Fibroblast of lung (primary cell): ENCODE measurements at regions not wholly inside any gene's neighbourhood (a gene's known extent, or its start where the extent isn't known, plus 50 kb on each side); places are given as distances from the start of the nearest gene placed in this dataset.
A peak's percentile ranks its signal among the peaks of the same experiment; 100 is the strongest.

ENCODE experiments used
- DNase-seq, 2 donors: peaks; one replicate each; pipeline versions ENCODE4 v3.0.0 to v3.0.0-alpha.2; 2010; ENCODE audit warnings: low read depth in 2 of 2
- H2AFZ ChIP-seq: 2 replicates; pipeline ENCODE4 v1.5.1; 2012; ENCODE audit warnings: low read length, control low read depth, inconsistent platforms
- H3K27ac ChIP-seq: 2 replicates; pipeline ENCODE4 v1.5.1; 2011; ENCODE audit warnings: low read length, control low read depth; ENCODE audit not compliant: insufficient read depth
- H3K27me3 ChIP-seq: 2 replicates; pipeline ENCODE4 v1.5.1; 2011; ENCODE audit warnings: mild to moderate bottlenecking, low read length; ENCODE audit not compliant: control insufficient read depth, insufficient read depth
- H3K36me3 ChIP-seq: 2 replicates; pipeline ENCODE4 v1.5.1; 2011; ENCODE audit warnings: low read length; ENCODE audit not compliant: control insufficient read depth, insufficient read depth
- H3K4me1 ChIP-seq: 2 replicates; pipeline ENCODE4 v1.5.1; 2011; ENCODE audit warnings: low read length; ENCODE audit not compliant: control insufficient read depth, insufficient read depth; ENCODE audit errors: extremely low read depth
- H3K4me2 ChIP-seq: 2 replicates; pipeline ENCODE4 v1.5.1; 2011; ENCODE audit warnings: low read length, control low read depth; ENCODE audit not compliant: insufficient read depth; ENCODE audit errors: extremely low read depth
- H3K4me3 ChIP-seq, 4 experiments: fragments of 200-600 bp in 1 of 4; sonication (generic) in 1 of 4; replicated peaks in 1 of 4; 2 replicates each; pipeline ENCODE4 v1.5.1; 2011 to 2016; ENCODE audit warnings: low read length in 4 of 4, low read depth in 3 of 4, mild to moderate bottlenecking in 3 of 4, control low read depth in 2 of 4, inconsistent platforms in 1 of 4, mixed read lengths in 1 of 4; ENCODE audit not compliant: insufficient read depth in 1 of 4; ENCODE audit errors: control extremely low read depth in 1 of 4
- H3K79me2 ChIP-seq: 2 replicates; pipeline ENCODE4 v1.5.1; 2012; ENCODE audit warnings: mild to moderate bottlenecking, low read length, inconsistent platforms; ENCODE audit not compliant: control insufficient read depth, insufficient read depth
- H3K9ac ChIP-seq: 2 replicates; pipeline ENCODE4 v1.5.1; 2011; ENCODE audit warnings: mild to moderate bottlenecking, low read length, control low read depth; ENCODE audit not compliant: insufficient read depth
- H3K9me3 ChIP-seq: 2 replicates; pipeline ENCODE4 v1.5.1; 2012; ENCODE audit warnings: low read depth, low read length; ENCODE audit not compliant: control insufficient read depth, insufficient read depth
- H4K20me1 ChIP-seq: 2 replicates; pipeline ENCODE4 v1.5.1; 2011; ENCODE audit warnings: low read length; ENCODE audit not compliant: control insufficient read depth, insufficient read depth; ENCODE audit errors: extremely low read depth
- CTCF ChIP-seq, 2 donors: IDR thresholded peaks in 1 of 2; conservative IDR thresholded peaks in 1 of 2; 1 replicate in 1 of 2; 2 replicates in 1 of 2; pipeline ENCODE4 v1.5.1; 2011 to 2012; ENCODE audit warnings: low read length in 2 of 2, control low read depth in 1 of 2, inconsistent platforms in 1 of 2, low read depth in 1 of 2, mild to moderate bottlenecking in 1 of 2
- EZH2 ChIP-seq: IDR thresholded peaks from 2 replicates; pipeline ENCODE4 v1.5.1; 2012; ENCODE audit warnings: low read length, control low read depth, mild to moderate bottlenecking; ENCODE audit errors: missing control alignments

DNA sequence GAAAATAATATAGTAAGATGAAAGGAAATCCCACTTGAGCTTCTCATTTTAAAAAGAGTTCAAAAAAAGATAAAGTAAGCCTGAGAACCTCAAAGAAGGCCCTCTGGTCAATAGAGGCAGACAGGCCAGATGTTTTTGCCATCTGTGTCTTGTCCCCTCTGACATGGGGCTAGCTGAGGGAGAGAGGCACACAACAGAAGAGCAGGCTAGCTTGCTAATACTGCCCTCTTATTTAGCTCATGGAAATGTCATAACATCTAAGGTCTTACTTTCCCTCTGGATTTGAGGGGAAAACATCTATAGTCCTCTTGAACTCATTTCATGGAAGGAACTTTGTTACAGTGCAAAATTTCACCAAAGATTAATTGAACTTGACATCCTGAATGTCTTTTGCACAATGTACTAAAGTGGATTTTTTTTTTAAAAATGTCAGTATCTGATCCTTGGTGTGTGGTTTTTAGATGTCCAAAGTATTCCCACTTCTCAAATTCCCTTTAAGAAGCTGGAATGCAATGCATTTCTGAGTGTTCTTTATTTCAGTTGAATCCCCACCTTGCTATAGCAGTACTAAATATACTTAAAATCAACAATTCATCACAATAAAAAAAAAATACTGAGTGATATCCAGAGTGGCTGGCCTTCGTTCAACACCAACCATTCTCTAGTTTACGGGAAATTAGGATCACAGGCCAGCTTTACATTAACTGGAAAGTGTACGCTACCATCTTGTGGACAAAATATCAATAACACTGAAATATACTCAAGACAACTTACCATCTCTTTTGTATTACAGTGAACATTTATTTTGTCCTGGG is 176.7 kb downstream of the PAH start:
- Histone ChIP-seq H4K20me1 (no peaks in the 10 kb centered on the region), H3K9ac (no peak overlapping the region), H3K27me3 (no peaks in the 10 kb centered on the region), H2AFZ (no peak overlapping the region), H3K9me3 (no peaks in the 10 kb centered on the region), H3K4me3 (no peak overlapping the region), H3K4me1 (no peaks in the 10 kb centered on the region), H3K4me2 (no peak overlapping the region), H3K79me2 (no peaks in the 10 kb centered on the region), H3K27ac (no peak overlapping the region), H3K36me3 (no peaks in the 10 kb centered on the region)
- DNase-seq, result peak; percentile 27 to 38
- TF ChIP-seq CTCF (conservative IDR thresholded peaks at IDR 0.05 in 1 of 2, IDR thresholded peaks at IDR 0.05 in 1 of 2; ENCODE audit: low read depth in 1 of 2, low read length in 2 of 2) (no peak), EZH2 (no peak)

DNA sequence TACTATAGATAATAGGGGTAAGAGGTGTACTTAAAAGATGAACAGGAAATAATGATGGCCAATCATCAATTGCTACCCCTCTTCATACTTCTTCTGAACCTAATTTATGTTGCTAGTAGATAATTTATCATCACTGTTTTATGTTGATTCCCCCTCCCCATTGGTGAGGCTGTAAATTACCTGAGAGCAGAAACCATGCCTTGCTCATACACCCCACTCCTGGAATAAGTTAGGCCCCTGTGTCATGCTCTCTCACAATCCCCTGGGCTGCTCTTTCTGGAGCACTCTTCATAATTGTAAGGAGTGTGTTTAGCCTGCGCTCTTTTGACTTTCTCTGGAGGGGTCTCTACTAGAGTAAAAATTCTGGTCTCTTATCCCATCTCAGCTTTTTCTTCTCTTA is 180.7 kb downstream of the PAH start:
- DNase-seq, result no peak
- H2AFZ ChIP-seq, result no peak overlapping the region
- no peaks in the 10 kb centered on the region for H3K36me3 ChIP-seq

DNA sequence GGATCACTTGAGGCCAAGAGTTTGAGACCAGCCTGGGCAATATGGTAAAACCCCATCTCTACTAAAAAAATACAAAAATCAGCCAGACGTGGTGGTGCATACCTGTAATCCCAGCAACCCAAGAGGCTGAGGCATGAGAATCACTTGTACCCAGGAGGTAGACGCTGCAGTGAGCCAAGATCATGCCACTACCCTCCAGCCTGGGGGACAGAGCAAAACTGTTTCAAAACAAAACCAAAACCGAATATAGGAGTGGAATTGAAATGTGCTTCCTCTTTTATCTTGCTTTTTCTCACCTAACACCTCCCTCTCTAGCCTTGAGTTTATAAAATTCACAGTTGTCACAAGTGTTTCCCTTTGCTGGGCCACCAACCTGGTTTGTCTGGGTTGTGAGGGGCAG is 181.9 kb downstream of the PAH start:
- Histone ChIP-seq H3K9ac (no peak overlapping the region), H3K4me2 (no peak overlapping the region), H3K4me3 (no peak overlapping the region), H4K20me1 (no peaks in the 10 kb centered on the region), H3K9me3 (no peaks in the 10 kb centered on the region), H3K79me2 (no peaks in the 10 kb centered on the region), H3K27ac (no peak overlapping the region), H3K4me1 (no peaks in the 10 kb centered on the region), H2AFZ (no peak overlapping the region), H3K36me3 (no peaks in the 10 kb centered on the region), H3K27me3 (no peaks in the 10 kb centered on the region)
- no peak for TF ChIP-seq CTCF (conservative IDR thresholded peaks at IDR 0.05 in 1 of 2, IDR thresholded peaks at IDR 0.05 in 1 of 2; ENCODE audit: low read depth in 1 of 2, low read length in 2 of 2)
- TF ChIP-seq EZH2, result no peak
- no peak for DNase-seq

More for the DNA sequence above, 180.7 kb downstream of the PAH start:
- no peaks in the 10 kb centered on the region for H3K79me2 ChIP-seq
- H3K4me2 ChIP-seq, result no peak overlapping the region
- no peak overlapping the region for H3K27ac ChIP-seq
- no peak for TF ChIP-seq EZH2
- no peak for TF ChIP-seq CTCF (conservative IDR thresholded peaks at IDR 0.05 in 1 of 2, IDR thresholded peaks at IDR 0.05 in 1 of 2; ENCODE audit: low read depth in 1 of 2, low read length in 2 of 2)
- H3K9me3 ChIP-seq, result no peaks in the 10 kb centered on the region
- H3K4me1 ChIP-seq, result no peaks in the 10 kb centered on the region
- H3K27me3 ChIP-seq, result no peaks in the 10 kb centered on the region
- no peaks in the 10 kb centered on the region for H4K20me1 ChIP-seq
- H3K4me3 ChIP-seq, result no peak overlapping the region
- no peak overlapping the region for H3K9ac ChIP-seq
